ENCODE measurements at regions not wholly inside any gene's neighbourhood (a gene's known extent, or its start where the extent isn't known, plus 50 kb on each side); places are given as distances from the start of the nearest gene placed in this dataset.

DNA sequence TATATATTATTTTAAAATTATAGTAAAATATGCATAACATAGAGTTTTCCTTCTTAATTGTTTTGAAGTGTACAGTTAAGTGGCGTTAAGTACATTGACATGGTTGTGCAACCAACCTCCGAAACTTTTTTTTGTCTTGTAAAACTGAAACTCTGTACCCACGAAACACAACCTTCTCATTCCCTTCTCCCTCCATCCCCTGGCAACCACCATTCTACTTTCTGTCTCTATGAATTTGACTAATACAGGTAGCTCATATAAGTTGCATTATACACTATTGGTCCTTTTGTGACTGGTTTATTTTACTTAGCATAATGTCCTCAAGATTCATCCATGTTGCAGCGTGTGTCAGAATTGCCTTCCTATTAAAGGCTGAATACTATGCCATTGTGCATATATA lies 179.4 kb downstream of the SATB1 start:
- no peak for TF ChIP-seq EZH2 (IDR thresholded peaks at IDR 0.05; ENCODE audit: insufficient read depth, low read length)
- TF ChIP-seq, protein P1, sequence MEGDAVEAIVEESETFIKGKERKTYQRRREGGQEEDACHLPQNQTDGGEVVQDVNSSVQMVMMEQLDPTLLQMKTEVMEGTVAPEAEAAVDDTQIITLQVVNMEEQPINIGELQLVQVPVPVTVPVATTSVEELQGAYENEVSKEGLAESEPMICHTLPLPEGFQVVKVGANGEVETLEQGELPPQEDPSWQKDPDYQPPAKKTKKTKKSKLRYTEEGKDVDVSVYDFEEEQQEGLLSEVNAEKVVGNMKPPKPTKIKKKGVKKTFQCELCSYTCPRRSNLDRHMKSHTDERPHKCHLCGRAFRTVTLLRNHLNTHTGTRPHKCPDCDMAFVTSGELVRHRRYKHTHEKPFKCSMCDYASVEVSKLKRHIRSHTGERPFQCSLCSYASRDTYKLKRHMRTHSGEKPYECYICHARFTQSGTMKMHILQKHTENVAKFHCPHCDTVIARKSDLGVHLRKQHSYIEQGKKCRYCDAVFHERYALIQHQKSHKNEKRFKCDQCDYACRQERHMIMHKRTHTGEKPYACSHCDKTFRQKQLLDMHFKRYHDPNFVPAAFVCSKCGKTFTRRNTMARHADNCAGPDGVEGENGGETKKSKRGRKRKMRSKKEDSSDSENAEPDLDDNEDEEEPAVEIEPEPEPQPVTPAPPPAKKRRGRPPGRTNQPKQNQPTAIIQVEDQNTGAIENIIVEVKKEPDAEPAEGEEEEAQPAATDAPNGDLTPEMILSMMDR (IDR thresholded peaks at IDR 0.05; ENCODE audit: insufficient read depth, low read depth, low read length): no peak

Data from astrocyte (in vitro differentiated cells and primary cell).